ENCODE measurements at regions not wholly inside any gene's neighbourhood (a gene's known extent, or its start where the extent isn't known, plus 50 kb on each side); places are given as distances from the start of the nearest gene placed in this dataset.
A peak's percentile ranks its signal among the peaks of the same experiment; 100 is the strongest.
"Not testable (repeated sequence)": the region's sequence is repeated elsewhere in the genome, so short reads cannot be mapped to it uniquely, and the experiment has no call there.

- no peak for DNase-seq (ENCODE audit: low spot score)
- in situ Hi-C loops (cut with HindIII; ENCODE audit: low sequenced_read_pairs), result no loop called here
Measured at GRCh38 chr3:106962993-106963392, 414.2 kb upstream of the CCDC54 start.

- no peak for DNase-seq (ENCODE audit: low spot score)
- in situ Hi-C loops (cut with HindIII; ENCODE audit: low sequenced_read_pairs), result no loop called here
Measured at GRCh38 chr3:106963442-106963841, 413.8 kb upstream of the CCDC54 start.

DNA sequence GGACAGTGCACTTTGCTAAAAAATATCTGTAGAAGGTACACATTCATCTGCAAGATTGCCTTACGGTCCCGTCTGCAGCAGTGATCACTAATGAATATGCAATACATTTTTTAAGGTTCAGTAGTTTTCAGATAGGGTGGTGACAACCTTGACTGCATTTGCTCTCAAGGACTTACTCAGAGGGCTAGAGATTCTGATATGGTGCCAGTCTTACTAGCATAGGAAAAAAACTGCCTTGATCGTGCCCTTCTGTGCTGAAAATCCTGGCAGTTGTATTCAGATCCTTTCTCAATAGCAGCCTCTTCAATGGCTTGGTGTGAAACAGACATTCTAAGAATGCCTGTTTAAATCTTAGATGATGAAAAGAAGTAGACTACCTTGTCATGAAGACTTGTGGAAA, 411.9 kb upstream of the CCDC54 start:
- peak; percentile 8 for DNase-seq (ENCODE audit: low spot score)
- in situ Hi-C loops (cut with HindIII; ENCODE audit: low sequenced_read_pairs), result no loop called here

DNA sequence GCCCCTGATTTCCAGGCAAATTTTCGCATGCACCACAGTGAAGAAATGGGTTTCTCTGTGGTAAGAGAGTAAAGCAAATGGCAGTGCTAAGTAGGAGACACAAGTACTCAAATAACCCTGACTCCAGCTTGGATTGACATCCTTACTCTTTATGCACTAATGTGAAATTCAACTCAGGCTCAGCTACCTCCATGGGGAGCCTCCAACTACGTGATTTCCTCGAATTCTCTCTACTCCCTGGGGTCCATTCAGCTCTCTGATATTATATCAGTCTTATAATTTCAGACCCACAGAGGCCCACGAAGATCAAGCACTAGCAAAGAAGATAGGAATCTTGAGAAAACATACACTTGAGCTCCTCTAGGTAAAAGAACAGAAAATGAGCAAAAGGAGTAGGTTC, 407.6 kb upstream of the CCDC54 start:
- in situ Hi-C loops (cut with HindIII; ENCODE audit: low sequenced_read_pairs), result no loop called here

DNA sequence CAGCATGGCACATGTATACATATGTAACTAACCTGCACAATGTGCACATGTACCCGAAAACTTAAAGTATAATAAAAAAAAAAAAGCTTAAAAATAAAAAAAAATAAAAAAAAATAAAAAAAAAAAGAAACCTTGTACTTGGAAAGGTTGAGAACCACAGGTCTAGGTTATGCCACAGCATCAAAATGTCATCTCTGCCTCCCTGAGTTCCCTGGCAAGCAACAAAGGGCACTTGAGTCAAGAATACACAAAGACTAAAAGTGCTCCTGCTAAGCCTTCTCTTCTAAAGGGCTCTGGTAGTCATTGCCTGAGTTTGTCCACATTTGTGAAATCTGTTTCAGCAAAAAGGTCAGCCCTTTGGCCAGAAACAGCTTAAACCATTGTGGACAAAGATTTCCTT, 395.8 kb upstream of the CCDC54 start:
- in situ Hi-C loops (cut with HindIII; ENCODE audit: low sequenced_read_pairs), result no loop called here
- DNase-seq (ENCODE audit: low spot score), result no peak

More for the DNA sequence above, 407.6 kb upstream of the CCDC54 start:
- no peak for DNase-seq (ENCODE audit: low spot score)

GRCh38 chr3:106985721-106986120, 391.5 kb upstream of the CCDC54 start:
- peak; percentile 14 for DNase-seq (ENCODE audit: low spot score)
- in situ Hi-C loops (cut with HindIII; ENCODE audit: low sequenced_read_pairs), result no loop called here

DNA sequence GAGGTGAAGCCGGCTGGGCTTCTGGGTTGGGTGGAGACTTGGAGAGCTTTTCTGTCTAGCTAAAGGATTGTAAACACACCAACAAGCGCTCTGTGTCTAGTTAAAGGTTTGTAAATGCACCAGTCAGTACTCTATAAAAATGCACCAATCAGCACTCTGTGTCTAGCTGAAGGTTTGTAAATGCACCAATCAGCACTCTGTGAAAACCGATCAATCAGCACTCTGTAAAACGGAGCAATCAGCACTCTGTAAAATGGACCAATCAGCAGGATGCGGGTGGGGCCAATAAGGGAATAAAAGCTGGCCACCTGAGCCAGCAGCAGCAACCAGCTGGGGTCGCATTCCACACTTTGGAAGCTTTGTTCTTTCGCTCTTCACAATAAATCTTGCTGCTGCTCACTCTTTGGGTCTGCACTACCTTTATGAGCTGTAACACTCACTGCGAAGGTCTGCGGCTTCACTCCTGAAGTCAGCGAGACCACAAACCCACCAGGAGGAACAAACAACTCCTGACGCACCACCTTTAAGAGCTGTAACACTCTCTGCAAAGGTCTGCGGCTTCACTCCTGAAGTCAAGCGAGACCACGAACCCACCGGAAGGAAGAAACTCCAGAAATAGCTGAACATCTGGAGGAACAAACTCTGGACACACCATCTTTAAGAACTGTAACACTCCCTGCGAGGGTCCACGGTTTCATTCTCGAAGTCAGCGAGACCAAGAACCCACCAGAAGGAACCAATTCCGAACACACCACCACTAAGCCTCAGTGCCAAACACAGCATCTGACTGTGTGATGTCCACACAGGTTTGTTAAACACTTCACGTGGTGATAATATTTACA, 378.2 kb upstream of the CCDC54 start:
- in situ Hi-C loops (cut with HindIII; ENCODE audit: low sequenced_read_pairs), result not testable (repeated sequence)

DNA sequence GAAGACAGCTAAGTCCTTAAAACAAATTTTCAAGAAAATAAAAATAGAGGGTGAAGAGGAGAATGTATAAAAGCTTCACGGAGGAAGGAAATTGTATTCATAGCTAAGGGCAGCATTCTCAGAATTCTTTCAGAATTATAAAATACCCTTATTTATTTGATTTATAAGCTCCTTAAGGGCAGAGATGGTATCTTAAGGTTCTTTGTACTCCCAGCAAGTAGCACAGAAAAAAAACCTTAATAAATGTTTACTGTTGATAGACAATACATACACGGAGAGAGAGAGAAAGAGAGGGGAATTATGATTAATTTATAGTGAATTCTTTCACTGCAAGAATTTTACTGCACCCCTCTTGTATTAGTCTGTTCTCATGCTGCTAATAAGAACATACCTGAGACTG, 375.6 kb upstream of the CCDC54 start:
- in situ Hi-C loops (cut with HindIII; ENCODE audit: low sequenced_read_pairs), result no loop called here
- no peak for DNase-seq (ENCODE audit: low spot score)

More for the DNA sequence above, 378.2 kb upstream of the CCDC54 start:
- not testable (repeated sequence) for DNase-seq (ENCODE audit: low spot score)

- DNase-seq (ENCODE audit: low spot score); in situ Hi-C loops (cut with HindIII; ENCODE audit: low sequenced_read_pairs): not testable (repeated sequence)
Measured at GRCh38 chr3:107005352-107005751, 371.9 kb upstream of the CCDC54 start.

GRCh38 chr3:107008213-107008612, 369.0 kb upstream of the CCDC54 start:
- in situ Hi-C loops (cut with HindIII; ENCODE audit: low sequenced_read_pairs), result no loop called here
- no peak for DNase-seq (ENCODE audit: low spot score)

- in situ Hi-C loops (cut with HindIII; ENCODE audit: low sequenced_read_pairs), result no loop called here
- DNase-seq (ENCODE audit: low spot score), result no peak
Measured at GRCh38 chr3:107013641-107014040, 363.6 kb upstream of the CCDC54 start.

- in situ Hi-C loops (cut with HindIII; ENCODE audit: low sequenced_read_pairs), result no loop called here
- DNase-seq (ENCODE audit: low spot score), result no peak
Measured at GRCh38 chr3:107024551-107025026, 352.6 kb upstream of the CCDC54 start.

GRCh38 chr3:107025961-107026360, 351.3 kb upstream of the CCDC54 start:
- no peak for DNase-seq (ENCODE audit: low spot score)
- in situ Hi-C loops (cut with HindIII; ENCODE audit: low sequenced_read_pairs), result no loop called here

GRCh38 chr3:107028086-107028485, 349.2 kb upstream of the CCDC54 start:
- in situ Hi-C loops (cut with HindIII; ENCODE audit: low sequenced_read_pairs), result no loop called here
- DNase-seq (ENCODE audit: low spot score), result no peak

DNA sequence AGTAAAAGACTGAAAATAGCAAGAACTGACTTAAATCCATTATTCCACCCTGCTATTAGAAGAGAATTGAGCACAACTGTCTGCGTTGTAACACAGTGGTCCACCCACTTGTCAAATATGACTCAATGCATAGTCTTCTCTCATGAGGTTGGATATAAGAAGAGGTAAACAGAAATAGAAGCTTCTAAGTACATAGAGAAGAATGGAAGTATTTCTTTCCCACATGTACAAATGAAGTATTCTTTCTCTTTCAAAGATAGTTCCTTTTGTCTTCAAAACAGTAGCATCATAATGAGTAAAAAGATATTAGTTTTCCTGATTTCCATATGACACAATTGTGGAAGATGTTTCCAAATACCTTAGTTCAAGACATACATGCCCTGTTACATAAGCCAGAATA, 348.6 kb upstream of the CCDC54 start:
- no peak for DNase-seq (ENCODE audit: low spot score)
- in situ Hi-C loops (cut with HindIII; ENCODE audit: low sequenced_read_pairs), result no loop called here

GRCh38 chr3:107032111-107032510, 345.1 kb upstream of the CCDC54 start:
- DNase-seq (ENCODE audit: low spot score), result no peak
- in situ Hi-C loops (cut with HindIII; ENCODE audit: low sequenced_read_pairs), result no loop called here

GRCh38 chr3:107034142-107034541, 343.1 kb upstream of the CCDC54 start:
- in situ Hi-C loops (cut with HindIII; ENCODE audit: low sequenced_read_pairs), result no loop called here
- no peak for DNase-seq (ENCODE audit: low spot score)

GRCh38 chr3:107035176-107035575, 342.1 kb upstream of the CCDC54 start:
- in situ Hi-C loops (cut with HindIII; ENCODE audit: low sequenced_read_pairs), result no loop called here
- DNase-seq (ENCODE audit: low spot score), result no peak

DNA sequence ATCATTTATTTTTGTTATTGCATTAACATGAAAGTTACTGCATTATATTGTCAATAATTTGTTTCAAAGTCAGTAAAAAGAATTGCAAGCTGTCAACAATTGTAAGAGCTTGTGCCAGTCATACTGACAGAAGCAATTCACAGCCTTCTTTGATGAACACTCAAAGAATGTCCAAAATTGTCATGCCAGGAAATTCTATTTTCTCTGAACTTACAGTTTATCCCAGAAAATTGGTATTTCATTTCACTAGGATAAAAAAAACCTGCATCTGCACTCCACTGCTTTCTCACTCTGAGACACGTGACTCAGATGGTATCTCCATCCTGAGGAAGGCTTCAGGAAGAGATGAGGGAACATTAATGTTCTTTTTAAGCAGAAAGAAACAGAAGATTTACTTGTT, 332.6 kb upstream of the CCDC54 start:
- no peak for DNase-seq (ENCODE audit: low spot score)

DNA sequence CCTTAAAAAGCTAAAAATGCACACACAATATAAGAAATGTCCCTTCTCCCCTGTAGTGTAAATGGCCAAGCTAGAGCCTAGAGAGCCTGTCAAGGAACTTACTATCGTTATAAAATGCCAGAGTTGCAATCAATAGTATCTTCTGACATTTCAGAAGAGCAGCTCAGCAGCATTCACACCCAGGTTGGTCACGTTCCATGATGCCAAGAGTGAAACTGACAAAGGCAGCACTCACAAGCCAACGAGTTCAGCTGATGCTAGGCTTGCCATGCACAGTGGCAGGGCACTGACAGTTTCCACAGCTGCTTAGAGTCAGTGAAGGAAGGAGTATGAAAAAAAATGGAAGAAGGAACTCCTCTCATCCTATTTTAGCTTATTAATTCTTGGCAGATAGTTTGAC, 331.4 kb upstream of the CCDC54 start:
- in situ Hi-C loops (cut with HindIII; ENCODE audit: low sequenced_read_pairs), result no loop called here
- DNase-seq (ENCODE audit: low spot score), result no peak

More for the DNA sequence above, 332.6 kb upstream of the CCDC54 start:
- in situ Hi-C loops (cut with HindIII; ENCODE audit: low sequenced_read_pairs), result no loop called here
